Inflammatory macrophage treated with lipopolysaccharide for 4 hours (primary cell): ENCODE measurements at regions not wholly inside any gene's neighbourhood (a gene's known extent, or its start where the extent isn't known, plus 50 kb on each side); places are given as distances from the start of the nearest gene placed in this dataset.
"Not testable (repeated sequence)": the region's sequence is repeated elsewhere in the genome, so short reads cannot be mapped to it uniquely, and the experiment has no call there.

Source experiments
- DNase-seq: peaks from one replicate; pipeline ENCODE4 v3.0.0-alpha.2; 2020

DNA sequence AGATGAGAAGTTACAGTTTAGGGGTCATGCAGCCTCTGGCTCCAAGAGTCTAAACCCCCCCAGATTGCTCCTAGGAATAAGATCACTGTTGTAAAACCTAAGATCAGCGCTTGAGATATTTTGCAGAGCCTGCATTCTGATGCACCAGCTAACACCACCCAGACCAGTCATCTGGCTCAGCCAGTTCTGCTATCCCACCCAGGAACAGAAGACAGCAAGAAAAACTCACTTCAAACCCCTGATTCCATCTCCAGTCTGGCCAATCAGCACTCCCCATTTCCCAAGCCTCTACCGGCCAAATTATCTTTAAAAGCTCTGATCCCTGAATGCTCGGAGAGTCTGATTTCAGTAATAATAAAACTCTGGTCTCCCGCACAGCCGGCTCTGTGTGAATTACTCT, 158.6 kb downstream of the ZNF664 start:
- DNase-seq, result no peak

DNA sequence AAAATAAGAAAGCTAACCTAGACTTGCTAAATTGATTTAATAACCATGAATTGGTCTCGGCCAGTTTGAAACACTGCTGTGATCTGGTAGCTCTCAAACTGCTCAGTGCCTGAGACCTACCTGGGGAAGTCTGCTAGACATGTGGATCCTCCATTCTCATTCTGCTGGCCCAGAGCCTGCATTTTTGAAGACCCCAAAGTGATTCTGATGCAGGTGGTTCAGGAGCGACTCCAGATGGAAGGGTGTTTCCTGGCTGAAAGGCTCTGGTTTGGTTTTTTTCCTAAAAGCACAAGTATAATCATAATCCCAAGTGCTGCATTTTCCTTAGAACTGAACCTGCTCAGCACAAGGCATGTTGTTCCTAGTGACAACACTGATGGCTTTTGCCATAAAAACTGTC, 159.5 kb downstream of the ZNF664 start:
- no peak for DNase-seq

DNA sequence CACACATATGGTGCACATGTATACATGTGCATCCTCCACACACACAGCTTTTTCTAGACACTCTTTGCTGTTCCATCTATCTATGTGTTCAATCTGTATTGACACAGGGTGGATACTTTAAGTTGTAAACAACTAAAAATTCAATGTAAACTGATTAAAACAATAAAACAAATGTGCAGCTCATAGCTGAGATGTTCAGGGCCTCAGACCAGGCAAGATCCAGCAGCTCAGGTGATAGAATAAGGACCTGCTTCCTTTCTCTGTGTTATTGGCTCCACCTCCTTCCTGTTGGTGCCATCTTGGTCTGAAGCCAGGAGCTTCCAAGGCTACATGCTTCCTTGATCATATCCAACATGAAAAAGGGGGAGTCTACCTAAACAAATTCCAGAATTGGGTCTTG, 158.1 kb upstream of the RFLNA start:
- DNase-seq, result no peak

DNA sequence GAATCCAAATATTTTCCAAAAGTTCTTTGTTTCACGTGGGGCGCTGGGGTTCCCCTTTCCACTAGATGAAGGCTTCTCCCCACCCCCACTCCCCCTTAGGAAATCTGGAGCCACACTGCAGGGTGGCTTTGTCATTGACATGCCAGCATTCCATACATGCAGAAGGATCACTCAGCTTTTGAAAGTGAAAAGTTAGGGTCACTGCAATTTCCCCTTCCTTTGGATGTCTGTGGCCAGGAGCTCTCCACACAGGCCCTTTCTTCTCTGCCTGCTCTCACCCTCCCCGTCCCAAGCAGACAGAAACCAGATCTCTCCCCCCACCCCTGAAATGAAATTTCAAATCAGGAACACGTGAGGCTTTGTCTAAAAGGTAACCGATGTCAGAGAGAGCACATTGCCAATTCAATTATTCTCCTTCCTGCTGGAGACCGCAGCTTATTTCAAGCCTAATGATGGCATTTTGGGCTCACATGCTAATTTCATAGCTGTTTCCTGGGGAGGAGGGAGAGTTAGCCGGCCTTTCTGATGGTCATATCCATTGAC, 153.9 kb upstream of the RFLNA start:
- DNase-seq, result no peak

DNA sequence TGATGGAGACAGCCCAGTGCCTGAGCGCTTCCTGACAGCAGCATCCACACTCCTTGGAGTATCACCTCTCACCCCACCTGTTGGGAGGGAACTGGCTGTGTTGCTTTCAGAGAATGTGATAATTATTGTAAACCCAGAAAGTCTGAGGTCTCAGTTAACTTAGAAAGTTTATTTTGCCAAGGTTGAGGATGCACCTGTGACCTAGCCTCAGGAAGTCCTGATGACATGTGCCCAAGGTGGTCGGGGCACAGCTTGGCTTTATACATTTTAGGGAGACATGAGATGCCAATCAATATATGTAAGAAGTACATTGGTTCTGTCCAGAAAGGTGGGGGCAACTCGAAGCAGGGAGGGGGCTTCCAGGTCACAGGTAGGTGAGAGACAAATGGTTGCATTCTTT, 153.3 kb upstream of the RFLNA start:
- not testable (repeated sequence) for DNase-seq

DNA sequence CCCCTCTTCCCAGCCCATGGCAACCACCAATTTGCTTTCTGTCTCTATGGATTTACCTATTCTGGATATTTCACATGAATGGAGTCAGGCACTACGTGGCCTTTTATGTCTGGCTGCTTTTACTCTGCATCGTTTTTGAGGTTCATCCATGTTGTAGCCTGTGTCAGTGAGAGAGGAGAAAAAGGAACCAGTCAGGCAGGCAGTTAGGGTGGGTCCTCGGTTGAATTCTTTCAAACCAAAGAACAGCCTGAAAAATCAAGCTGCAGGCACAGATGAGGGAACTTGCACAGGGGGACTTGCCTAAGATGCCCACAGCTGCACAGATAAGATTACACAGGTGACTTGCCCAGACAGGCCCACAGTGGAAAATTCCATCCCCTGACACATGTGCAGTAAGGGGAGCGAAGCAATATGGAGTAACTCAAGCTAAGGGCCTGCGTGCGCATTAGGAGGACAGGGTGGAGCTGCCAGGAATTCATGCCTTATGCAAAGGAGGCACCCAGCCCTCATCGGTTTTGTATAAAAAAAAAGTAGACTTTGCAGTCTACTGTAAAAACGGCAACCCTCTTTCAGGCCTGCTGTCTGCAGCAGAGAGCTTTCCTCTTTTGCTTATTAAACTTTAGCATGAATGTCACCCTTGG, 152.4 kb upstream of the RFLNA start:
- DNase-seq, result no peak

DNA sequence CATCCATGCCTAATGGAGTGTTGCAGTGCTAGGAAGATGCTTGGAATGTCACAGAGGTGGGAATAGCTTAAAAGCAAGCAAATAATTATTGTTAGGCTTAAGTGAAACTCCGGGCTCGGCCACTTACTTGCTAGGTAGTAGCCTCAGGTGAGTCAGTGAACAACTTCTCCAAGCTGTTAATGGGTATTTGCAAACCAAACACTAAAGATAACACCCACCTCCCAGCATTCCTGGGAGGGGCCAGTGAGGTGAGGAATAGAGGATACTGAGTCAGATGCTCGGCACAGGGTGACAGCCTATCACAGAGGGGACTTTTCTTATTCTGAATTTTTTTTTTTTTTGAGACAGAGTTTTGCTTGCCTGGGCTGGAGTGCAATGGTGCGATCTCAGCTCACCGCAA, 151.2 kb upstream of the RFLNA start:
- DNase-seq, result no peak

DNA sequence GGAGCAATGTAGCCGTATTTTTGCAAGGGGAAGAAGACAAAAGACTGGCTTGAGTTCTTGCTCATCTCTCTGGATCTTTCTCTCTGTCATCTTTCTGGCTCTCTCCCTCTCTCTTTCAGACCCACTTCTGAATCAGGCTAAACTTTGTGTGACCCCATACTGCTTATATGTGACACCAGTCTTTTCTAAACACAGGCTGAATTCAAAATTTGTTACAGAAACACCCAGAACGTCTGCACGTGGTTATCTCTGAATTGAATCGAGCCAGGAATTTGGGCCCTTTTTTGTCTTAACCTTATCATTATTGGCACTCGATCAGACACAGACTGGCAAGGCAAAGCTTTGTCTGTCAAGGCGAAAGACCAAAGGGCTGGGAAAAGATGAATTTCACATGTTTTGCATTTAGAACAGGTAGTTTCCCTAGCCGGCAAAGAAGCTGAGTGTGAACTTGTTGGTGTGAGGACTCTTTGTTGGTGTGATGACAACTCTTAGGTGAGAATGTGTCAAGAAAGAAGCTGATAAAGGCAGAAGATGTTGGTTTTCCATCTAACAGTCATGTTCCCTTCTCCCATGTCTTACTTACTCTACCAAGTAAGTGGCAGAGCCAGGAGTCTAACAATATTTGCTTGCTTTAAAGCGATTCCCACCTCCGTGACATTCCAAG, 150.2 kb upstream of the RFLNA start:
- no peak for DNase-seq

DNA sequence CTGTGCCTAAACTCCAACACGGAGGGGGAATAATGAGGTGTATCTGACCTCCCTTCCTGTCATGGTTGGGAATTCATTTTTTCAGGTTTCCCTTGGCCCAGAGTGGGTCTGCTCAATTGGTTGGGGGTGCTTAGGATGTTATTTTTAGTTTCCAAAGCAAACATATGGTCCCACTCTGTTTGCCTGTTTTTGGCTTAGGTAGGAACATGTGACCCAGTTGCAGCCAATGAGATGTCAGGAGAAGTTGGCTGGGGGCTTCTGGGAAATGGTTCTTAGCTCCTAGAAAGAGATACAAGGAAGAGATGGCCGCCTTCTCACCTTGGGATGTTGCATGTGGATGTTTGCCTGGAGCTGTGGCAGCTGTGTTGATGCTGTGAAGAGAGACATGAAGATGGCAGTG, 147.9 kb upstream of the RFLNA start:
- DNase-seq, result no peak

DNA sequence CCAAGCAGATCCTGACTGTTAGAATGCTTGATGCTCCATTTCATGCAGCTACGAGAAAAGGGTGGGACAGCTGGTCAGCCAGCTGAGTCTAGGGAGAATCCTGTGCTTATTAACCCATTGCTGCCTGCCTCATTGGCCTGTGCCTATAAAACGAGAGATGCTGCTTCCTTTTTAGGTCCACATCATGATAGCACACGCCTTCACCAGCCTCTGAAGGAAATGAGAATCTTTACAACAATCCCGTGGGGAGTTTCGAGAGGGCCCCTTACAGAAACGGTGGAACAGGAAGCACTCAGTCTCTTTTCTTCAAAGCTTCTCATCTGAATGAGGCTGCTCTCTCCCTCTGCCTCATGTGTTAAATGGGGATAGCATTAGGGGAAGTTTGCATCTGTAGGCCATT, 147.3 kb upstream of the RFLNA start:
- no peak for DNase-seq

DNA sequence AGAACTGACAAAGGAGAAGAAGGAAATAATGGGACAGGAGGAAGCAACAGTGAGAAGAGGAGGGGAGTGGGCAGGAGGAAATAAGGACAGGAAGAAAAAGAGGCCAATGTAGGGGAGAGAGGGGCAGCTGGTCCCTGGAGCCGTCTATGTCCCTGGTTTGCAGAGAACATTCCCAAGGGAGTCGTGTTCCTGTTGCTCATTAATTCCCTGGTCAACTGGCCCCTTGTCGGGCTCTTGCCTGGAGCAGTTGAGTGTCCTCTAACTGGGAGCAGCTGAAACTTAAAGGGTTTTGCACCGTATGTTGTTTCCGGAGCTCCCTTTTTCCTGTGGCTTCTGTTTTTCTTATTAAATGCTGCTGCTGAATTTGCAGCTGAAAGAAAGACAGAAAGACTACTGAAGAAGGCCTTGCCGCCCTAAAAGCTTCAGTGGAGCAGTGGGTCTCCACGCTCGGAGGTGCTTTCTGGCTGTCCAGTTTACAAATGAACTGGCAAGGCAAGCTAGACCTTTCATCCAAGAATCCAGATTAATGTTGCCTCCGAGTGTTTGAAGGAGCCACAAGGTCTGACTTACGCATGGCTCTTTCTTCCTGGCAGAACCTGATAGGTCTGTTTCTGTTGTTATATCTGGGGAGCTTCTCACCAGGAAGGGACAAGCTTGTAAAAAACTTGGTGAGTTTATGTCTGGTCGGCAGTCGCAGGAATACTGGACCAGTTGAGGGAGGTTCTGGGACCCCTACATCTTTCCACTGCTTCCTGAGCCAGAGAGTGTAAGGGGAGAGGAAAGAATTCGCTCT, 146.2 kb upstream of the RFLNA start:
- no peak for DNase-seq

DNA sequence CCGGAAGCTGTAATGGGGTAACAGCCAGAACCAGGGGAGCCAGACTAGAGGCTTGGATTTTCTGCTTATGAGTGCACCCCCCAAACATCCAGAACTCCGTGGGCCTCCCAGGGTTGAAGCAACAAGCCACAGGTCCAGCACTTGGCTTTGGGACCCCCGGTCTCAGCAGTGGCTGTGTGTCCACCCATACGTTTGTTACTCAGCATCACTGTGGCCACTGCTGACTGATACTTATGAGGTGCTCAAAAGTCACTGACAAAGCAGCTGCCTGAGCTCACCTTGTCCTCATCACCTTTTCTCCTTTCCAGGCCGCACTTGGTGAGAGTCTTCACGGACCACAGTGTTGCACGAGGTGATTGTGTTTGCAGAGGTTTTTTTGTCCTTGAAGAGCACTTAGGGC, 145.6 kb upstream of the RFLNA start:
- no peak for DNase-seq

DNA sequence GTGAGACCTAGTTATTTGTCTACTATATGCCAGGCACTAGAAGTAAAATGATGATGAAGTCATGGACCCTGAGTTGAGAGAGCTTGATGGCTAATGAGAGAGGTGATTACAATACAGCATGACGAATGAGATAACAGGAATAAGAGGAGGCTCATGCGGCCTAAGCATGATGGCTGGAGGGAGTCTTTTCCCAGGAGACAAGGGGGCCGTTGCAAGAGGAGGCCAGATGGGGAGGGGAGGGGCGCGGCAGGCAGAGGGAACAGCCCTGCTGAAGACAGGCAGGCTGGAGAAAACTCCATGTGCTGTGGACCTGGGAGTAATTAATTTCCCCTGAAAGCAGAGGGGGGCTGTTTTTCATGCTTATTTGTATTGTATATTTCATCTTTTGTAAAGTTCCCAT, 144.7 kb upstream of the RFLNA start:
- DNase-seq, result no peak

DNA sequence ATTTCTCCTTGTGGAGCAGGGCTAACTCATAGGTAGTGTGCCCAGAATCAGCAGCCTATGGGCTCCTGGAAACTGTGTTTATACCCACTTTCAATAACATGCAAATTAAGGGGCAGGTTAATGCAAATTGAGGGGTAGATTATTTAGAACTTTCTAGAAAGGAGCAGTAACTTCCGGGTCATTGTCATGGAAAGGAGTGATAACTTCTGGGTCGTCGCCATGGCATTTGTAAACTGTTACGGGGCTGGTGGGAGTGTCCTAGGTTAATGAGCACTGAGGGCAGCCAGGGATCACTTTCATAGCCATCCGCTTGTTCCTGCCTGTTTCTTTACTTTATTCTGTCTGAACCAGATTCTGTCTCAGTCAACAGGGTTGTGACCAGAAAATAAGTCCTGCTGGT, 143.3 kb upstream of the RFLNA start:
- DNase-seq, result no peak

DNA sequence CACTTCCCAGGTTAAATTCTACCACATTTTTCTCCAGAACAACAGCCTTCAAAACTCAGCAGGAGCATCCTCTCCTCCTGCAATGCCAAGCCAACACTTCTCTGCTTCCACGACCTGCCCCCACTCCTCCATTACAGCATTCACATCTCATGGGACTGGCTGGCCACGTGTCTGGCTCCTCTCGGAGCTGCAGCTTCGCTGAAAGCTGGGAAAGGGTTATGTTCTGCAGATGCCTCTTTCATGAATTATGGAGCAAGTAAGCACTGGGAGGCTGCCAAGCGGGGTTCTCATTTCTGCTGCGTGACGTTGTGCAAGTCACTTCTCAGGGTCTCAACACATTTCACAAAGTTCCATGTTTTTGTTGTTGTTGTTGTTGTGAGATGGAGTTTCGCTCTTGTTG, 142.2 kb upstream of the RFLNA start:
- DNase-seq, result no peak

DNA sequence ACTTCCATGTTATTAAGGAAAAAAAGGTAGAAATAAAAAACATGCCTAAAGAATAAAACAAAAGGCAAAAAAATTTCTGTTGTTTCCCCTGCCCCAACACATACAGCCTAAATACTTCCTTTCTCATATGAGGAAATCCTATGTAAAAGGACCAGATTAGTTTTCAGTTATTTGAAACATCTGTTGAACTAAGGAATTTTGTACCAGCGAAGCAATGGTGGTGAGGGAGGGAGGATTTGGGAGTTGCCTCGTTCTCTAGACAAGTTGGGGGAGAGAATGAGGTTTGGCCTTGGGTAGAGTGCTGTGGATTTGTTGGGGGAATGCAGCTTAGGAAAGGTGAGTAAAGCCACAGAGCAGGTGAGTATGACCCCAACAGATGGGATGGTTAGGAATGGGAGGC, 141.5 kb upstream of the RFLNA start:
- no peak for DNase-seq

DNA sequence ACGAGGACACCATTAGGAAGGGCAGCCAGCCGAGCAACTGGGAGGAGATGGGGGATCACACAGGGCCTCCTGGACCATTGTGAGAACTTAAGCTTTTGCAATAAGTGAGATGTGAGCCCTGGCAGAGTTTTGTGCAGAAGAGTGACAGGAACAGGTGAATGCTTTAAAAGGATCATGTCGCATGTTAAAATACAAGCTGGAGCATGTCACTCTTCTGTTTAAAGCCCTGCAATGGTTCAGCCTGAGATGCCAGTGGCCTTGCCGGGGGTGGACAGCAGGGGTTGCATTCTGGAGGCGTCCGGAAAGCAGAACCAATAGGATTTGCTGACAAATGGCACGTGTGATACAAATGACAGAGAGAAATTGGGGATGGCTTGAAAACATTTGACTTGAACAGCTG, 137.5 kb upstream of the RFLNA start:
- no peak for DNase-seq

DNA sequence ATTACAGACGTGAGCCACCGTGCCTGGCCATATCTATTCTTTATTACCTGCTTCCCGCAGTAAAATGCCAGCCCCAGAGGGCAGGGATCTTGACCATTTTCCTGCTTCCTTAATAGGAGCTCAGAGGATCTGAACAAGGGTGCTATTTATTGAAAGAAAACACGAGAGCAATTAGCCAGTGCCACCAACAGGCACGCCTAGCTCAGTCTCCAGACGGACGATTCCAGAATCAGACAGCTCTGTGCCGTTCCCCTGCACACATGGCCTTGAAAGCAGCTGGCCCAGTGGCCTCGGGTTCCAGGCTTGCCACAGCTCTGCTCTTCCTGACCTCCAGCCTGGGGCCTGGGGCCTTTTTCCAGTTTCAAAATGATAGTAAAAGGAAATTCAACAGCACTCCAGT, 135.2 kb upstream of the RFLNA start:
- DNase-seq, result no peak

DNA sequence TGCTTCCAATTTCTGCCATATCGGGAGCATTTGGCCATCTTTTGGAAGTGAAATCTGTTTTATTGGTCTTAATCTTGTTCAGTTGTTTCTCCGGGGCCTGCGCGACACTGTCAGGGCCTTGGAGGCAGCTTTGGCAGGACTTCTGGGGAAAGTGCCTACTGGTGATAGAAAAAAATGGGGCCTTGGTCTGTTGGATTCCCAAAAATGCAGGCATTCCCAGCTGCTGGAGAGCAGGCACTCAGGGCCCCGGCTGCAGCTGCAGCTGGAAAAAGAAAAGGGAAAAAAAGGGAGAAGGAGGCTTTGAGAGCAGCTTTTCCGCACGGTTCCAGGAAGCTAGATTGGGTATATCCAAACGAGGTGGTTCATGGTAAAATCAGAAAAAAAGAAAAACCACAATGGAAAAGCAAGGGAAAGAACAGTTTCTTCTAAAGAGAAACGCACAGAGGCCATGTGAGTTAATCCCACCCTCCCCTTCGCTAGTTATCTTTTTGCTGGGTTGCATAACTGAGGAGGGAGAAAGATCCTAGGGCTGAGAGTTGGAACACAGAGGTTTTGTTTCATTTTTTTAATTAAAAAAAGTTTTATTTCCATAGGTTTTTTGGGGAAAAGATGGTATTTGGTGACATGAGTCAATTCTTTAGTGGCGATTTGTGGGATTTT, 134.7 kb upstream of the RFLNA start:
- no peak for DNase-seq

DNA sequence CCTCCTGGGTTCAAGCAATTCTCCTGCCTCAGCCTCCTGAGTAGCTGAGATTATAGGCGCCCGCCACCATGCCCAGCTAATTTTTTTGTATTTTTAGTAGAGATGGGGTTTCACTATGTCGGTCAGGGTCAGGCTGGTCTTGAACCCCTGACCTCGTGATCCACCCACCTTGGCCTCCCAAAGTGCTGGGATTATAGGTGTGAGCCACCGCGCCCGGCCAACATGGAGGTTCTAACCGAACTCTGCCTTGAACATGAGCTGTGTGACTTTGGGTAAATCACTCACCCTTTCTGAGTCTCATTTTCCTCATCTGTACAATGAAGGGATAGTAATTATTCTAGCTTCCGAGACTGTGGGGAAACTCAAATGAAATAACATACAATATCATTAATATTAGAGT, 133.5 kb upstream of the RFLNA start:
- not testable (repeated sequence) for DNase-seq

DNA sequence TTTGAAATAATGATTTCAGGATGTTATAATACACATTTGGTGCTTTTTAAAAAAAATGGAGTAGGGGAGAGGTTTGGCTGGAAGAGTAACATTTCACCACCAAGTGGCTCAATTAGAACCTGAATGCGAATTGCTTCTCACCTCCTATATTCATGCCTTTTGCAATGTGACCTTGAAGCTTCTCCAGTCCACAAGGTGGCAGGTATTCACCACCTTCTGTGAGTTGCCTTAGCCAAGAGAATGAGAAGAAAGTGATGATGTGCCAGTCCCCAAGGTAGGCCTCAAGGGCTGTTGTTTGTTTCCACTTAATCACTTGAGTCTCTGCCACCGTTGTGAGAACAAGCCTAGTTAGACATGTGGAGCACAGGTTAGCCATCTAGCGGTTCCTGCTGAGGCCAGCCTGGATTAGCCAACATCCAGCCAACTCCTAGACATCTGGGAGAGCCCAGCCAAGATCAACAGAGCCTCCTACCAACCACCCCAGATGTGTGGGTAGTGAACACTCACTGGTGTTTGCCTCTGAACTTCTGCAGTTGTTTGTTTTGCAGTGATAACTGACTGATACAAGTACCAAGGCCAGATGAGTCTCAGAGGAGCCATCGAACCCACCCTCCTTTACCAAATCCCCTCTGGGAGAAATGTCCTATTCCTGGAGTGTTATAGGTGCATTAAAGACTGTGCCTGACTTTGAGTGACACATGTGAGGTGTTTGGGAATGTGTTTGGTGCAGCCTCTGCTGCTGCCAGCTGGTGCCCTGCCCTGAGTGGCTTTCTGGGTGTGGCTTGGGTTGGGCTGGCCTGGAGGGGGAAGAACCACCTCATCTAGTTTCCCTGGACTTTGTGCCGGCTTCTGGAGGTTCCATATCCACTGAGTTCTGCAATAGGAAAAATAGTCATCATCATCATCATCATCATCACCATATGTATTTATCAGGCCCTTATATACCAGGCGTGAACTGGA, 132.5 kb upstream of the RFLNA start:
- DNase-seq, result no peak

DNA sequence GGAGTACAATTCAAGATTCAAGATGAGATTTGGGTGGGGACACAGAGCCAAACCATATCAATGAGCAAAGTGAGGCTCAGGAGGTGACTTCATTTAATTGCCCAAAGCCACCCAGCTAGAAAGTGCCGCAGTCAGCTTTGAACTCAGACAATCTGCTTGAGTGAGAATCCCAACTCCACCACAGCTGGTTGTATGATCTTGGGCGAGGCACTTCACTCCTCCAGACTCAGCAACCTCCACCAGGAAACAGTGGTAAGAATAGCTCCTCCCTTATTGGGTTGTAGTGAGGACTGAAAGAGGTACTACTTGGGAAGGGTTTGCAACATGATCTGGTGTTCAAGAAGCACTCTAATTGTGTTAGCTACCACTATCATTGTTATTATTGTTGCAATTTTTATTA, 129.2 kb upstream of the RFLNA start:
- DNase-seq, result no peak
